ENCODE measurements at regions not wholly inside any gene's neighbourhood (a gene's known extent, or its start where the extent isn't known, plus 50 kb on each side); places are given as distances from the start of the nearest gene placed in this dataset.

DNA sequence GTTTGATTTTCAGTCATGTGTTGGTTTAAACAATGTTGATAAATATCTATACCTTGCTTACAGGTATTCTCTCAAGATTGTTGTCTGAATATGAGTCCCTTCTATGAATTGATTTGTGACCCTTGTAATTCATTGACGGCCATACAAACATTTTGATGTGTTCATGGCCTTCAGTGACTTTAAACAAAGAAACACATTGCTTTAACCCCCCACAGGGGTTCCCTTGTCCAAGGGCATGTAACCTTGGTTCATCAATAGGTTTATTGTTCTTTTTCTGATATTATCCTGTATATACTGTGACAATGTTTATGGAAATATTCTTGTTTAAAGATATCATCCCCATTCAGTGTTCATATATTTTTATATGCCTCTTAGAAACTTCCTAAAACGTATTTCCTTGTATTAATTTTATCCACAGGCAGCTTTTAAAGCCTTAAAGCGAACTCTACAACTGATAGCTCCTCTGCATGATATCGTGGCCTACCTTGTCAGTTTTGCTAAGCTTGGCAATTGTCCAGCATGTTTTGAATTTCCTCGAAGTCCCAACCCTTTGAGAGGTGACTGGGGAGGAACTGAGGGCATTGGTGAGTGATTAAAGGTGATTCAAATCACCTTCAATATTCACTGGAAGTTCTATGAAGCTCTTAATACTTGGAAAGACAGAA lies 87.0 kb downstream of the CD164 start:
- DNase-seq (ENCODE audit: low read depth in 2 of 3, low spot score in 1 of 3), result no peak

DNA sequence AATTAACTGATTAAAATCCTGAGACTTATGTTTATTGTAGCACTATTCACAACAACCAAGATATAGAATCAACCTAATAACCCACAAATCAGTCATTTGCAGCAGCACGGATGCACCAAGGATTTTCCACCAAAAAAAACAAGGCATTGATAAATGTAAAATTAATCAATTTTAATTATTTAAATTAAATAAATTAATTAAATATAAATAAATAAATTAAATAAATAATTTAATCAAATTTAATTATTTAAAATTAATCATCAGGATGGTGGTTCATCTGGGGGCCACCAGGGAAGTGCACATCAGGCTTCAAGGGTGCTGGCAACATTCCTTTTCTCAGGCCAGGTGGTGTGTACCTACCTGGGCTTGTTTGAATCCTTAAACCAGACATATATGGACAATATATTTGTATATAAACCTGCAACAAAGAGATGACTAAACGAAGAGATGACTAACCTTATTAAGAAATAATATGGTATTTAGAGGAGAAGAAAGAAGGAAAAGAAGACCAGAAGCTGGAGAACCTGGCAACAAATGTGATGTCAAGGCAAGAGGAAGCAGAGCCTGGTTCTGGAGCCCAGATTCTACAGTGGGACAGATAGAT lies 89.2 kb downstream of the CD164 start:
- DNase-seq (ENCODE audit: low read depth in 2 of 3, low spot score in 1 of 3), result no peak

DNA sequence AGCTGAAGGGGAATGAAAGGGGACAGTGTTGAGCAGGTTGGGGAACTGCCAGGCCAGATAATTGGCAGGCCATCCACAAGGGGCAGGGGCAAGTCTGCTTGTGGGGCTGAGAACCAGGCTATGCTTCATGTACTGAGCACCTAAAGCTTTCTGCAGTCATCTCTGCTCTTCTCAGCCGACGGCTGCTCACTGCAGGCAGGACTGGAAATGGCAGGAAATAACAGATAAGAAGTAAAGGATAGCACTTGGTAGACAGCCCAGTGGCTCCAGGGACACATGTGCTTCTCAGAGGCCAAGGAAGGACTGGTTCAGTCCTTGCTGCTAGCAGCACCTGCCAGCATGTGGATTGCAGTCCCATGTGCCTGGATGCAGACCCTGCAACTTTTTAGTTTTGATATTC lies 89.8 kb downstream of the CD164 start:
- DNase-seq (ENCODE audit: low read depth in 2 of 3, low spot score in 1 of 3), result no peak

DNA sequence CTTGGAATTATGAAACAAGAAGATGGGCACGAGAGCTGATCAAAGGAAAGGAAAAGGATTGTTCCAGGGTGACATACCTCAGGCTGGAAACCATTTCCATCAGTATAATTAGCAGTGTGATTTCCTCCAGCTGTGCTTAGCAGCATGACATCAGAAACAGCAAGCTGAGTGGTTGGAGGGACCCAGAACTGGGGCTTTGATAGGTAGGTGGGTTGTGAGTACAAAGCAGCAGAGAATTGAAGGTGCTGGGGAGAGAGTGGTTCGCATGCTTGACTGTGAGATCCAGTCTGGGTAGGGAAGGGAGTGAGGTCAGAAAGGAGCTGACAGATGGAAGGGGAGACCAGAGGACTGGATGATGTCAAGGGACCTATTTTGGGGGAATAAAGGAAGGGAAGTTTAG lies 90.4 kb downstream of the CD164 start:
- DNase-seq (ENCODE audit: low read depth in 2 of 3, low spot score in 1 of 3), result no peak

DNA sequence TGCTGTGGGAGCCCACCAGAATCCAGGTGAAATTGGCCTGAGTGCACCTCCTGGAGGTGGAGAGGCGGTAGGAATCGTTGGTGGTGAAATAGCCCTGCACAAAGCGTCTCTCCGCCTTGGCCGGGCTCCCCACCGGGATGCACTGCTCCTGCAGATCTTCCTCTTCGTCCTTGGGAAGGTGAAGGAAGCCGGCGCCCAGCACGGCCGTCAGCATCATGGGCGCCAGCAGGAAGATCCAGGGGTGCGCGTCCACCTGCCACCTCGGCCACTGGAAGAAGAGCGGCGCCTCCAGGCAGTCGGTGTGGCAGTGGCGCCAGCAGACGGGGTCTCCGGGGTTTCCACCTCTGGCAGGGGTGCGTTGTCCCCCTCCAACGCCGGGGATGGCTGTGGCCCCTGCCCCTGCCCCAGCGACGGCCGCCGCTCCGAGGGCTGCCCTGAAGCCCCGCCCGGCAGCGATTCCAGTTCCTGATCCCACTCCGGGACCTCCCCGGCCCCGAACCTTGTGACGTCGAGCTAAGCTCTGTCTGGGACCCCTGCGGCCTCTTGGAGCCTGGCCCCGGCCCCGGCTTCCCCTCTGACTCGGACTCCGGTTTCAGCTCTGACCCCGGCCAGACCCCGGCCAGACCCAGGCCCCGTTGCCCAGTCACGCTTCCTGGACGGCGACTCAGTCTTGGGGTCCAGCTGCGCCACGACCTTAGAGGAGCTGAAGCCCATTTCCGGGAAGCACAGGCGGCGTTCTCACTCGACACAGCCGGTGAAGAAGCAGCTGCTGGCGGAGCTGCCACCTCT lies 91.9 kb downstream of the CD164 start:
- no peak for DNase-seq (ENCODE audit: low read depth in 2 of 3, low spot score in 1 of 3)

DNA sequence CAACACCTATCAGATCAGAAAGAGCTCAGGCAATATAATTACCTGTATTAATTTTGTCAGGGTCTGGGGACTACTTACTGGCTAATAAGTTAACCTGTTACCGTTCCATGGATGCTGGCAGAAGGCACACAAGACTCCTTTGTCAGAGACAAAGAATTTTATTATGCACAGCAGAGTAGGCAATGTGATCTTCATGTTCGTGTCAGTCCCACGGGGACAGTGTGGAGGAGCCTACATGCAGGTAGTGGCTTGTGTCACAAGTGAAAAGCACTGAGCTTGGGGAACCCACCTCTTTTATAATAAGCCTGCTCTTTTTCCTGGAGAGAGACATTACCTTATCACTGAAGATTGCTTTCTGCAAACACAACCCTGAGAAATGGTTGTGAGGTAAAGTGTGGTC lies 96.9 kb downstream of the CD164 start:
- DNase-seq (ENCODE audit: low read depth in 2 of 3, low spot score in 1 of 3), result no peak

DNA sequence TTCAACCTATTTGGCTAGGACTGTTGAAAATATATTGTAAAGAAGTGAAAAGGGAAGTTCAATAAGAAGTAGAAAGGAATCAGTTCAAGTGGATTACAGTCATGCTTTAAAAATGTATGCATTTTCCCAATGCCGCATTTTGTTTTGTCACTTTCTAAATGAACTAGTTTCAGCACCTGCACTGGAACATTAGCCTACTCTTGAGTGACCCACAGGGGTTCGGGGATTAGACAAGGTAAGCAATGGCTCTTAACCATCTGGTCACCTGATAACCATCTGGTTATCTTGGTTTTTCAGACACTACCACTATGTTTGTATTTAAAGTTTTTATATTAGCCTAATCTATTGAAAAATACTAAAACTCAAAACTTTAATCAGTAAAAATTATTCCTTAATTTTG lies 97.6 kb downstream of the CD164 start:
- no peak for DNase-seq (ENCODE audit: low read depth in 2 of 3, low spot score in 1 of 3)

DNA sequence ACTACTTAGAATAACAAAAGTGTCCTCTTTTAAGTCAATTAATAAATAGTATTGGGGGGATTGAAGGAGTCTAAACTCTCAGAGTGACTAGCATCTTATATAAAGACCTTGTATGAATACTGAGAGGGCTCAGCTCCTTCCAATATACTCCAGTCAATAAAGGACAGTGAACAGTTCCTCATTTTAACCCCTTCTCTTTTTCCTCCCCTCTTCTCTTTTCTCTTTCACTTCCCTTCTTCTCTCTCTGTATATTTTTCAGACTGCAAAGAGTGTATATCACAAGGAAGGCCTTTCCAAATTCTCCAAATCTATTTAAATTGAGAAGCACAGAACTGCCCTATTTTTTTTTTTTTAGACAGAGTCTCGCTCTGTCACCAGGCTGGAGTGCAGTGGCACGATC lies 99.5 kb downstream of the CD164 start:
- no peak for DNase-seq (ENCODE audit: low read depth in 2 of 3, low spot score in 1 of 3)

DNA sequence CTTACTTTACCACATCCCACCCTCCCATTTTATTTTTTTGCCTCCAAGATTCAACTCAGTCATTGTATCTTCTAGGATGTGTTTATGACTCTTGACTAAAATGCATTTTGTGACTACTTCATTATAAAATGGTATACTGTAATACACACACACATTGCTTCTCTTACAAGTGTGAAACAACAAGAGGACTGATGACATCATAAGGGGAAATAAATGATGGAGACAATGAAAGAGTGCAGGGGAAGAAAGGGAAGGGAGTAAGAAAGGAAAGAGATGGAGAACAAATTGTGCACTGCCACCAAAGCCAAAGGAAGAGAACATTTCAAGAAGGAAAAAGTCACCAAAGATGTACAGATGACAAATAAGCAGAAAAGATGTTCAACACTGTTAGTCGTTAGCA lies 102.6 kb downstream of the CD164 start:
- DNase-seq (ENCODE audit: low read depth in 2 of 3, low spot score in 1 of 3), result no peak

DNA sequence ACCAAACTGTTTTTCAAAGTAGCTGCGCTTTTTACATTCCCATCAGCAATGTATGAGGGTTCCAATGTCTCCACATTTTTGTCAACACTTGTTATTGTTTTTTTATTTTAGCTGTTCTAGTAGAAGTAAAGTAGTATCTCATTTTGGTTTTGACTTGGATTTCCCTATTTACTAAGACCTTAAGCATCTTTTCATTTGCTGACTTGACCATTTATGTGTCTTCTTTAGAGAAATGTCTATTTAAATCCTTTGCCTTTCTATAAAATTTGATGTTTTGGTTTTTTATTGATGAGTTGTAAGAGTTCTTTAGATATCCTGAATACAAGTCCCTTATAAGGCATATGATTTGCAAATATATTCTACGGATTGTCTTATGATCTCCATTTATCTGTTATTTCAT lies 110.6 kb downstream of the CD164 start:
- no peak for DNase-seq (ENCODE audit: low read depth in 2 of 3, low spot score in 1 of 3)

DNA sequence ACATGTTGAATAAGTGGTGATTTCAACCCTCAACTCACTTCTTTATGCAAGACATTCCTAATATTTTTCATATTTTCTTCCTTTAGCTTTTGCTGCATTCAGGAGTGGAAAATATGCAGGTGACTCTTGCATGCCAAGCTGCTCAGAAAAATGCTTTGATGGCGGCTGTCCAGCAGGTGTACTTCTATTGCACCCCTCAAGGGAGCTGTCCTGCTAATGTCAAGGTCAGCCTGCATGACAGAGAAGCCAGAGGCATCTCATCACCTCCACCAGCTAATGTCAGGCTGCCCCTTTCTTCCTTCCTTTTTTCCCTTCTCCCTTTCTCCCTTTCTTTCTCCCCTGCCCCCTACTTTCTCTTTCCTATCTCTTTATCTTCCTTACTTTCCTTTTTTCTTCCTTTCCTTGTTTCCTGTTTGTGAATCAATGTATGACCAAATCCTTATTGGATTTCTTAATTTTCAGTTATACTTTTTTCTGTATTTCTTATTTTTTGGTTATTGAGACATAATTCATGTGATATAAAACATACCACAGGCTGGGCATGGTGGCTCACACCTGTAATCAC lies 112.2 kb downstream of the CD164 start:
- no peak for DNase-seq (ENCODE audit: low read depth in 2 of 3, low spot score in 1 of 3)

DNA sequence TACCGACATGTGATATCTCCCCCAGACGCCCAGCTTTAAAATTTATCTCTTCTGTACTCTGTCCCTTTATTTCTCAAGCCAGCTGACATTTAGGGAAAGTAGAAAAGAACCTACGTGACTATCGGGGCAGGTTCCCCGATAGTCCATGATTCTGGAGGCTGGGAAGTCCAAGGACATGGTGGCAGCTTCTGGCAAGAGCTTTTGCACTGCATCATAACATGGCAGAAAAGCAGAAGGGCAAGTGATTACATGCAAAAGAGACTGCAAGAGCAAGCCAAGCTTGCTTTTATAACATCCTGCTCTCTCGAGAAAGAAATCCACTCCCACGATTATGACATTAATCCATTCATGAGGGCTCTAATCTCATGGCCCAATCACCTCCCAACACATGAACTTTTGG lies 113.2 kb downstream of the CD164 start:
- no peak for DNase-seq (ENCODE audit: low read depth in 2 of 3, low spot score in 1 of 3)

DNA sequence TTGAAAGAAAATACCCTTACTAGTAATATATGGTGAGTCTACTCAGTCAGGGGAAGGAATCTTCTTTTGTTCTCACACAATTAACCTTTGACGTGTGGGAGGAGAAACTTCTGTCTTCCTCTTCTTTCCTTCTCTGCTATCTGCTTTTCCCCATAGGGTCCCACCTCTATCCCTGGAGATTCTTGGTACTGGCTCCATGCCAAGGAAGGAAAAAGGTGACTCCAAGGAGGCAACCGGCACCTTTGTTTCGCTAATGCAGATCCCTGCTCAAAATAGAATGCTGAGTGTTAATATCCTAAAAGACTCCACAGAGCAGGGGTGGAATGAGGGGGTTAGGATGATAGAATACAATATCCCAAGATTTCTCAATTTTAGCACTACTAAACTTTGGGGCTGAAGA lies 116.7 kb downstream of the CD164 start:
- DNase-seq (ENCODE audit: low read depth in 2 of 3, low spot score in 1 of 3), result no peak

DNA sequence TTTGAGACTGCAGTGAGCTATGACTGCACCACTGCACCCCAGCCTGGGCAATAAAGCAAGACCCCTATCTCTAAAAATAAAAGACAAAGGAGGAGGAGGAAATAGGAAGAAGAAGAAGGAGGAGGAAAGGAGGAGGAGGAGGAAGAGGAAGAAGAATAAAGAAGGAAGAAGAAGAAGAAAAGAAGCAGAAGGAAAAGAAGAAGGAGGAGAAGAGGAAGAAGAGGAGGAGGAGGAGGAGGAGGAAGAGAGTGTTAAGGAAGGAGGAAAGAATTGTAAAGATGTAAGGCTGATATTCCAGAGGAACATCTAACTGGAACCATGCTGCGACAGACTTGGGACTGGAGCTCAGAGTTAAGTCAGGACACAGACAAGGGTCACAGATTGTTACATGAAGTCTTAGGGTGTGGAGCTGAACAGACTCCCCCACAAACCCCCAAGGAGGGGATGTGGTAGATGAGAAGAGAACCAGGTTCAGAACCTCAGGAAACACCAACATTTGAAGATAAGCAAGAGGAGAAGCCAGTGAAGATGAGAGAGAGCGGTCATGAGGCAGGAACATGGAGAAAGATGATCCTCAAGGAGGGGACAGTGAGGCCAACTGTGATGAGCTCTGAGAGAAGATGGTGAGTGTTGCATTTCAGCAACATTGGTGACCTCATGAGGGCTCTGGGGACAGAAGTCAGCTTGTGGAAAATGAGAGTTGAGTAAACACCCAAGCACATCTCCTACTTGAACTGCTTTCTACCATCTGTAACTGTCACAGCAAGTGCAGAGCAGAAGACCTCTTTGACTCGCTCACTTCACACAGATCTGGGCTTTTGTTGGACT lies 118.2 kb downstream of the CD164 start:
- no peak for DNase-seq (ENCODE audit: low read depth in 2 of 3, low spot score in 1 of 3)

DNA sequence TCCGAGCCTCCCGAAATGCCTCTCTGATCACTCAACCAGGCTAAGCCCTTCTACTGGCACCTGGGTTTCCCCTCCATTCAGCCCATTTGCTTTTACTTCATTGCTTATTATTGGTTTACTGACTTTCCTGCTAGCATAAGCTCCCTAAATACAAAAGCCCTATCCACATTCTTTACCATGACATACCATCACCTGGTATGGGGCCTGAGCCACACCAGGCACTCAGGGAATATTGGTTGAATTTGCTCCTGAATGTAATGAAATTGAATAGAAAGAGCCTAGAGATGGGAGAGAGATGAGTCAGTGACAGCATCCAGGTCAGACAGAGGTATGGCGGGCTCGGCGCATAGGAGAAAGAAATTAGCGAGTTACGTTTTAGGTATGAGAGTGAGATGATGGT lies 120.0 kb downstream of the CD164 start:
- no peak for DNase-seq (ENCODE audit: low read depth in 2 of 3, low spot score in 1 of 3)

DNA sequence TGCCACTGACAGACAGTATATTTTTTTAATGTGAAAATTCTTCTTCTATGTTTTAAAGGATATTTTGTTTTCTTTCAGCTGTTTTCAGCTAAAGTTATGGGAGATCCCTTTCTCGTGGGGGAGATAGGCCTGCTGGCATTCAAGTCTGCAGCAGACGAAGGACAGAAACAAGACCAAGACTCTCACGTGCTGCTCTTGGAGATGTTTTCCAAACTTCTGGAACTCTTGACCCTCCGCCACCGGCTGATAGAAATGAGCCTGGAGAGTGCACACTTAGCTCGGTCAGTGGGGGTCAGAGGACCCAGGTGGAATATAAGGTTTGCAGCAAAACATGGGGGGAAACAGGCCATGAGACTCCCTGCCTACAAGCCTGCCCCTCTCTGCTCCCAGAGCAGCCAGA lies 120.5 kb downstream of the CD164 start:
- no peak for DNase-seq (ENCODE audit: low read depth in 2 of 3, low spot score in 1 of 3)

DNA sequence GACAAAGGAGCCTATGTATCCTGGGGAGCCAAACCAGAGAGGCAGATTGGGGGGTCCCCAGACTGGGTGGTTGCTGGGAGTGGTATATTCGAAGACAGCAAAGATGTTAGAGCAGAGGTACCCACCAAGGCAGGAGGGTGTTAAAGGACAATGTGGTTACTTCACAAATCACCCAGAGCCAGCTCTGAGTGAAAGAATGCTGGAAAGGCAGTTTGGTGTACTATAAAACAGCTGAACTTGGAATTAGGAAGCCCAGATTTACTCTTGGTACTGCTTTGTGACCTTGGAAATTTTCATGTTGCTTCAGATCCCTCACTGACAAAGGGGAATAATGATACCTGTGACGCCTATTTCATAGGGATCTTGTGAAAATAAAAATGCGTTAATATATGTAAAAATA lies 121.6 kb downstream of the CD164 start:
- no peak for DNase-seq (ENCODE audit: low read depth in 2 of 3, low spot score in 1 of 3)

DNA sequence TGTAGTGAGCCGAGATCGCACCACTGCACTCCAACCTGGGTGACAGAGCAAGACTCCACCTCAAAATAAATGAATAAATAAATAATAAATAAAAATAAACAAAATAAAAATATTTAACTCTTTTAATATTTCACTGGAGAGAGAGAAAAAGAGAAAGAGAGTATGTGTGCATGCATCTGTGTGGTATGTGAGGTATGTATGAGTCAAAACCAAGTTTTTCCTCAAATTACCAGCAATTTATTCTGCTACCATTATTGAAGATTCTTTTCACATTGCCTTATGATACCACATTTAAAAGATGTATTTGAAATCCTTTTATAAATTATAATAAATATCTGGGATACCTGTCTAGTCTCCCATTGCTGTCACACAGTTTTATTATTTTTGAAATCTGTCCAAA lies 122.1 kb downstream of the CD164 start:
- DNase-seq (ENCODE audit: low read depth in 2 of 3, low spot score in 1 of 3), result no peak

DNA sequence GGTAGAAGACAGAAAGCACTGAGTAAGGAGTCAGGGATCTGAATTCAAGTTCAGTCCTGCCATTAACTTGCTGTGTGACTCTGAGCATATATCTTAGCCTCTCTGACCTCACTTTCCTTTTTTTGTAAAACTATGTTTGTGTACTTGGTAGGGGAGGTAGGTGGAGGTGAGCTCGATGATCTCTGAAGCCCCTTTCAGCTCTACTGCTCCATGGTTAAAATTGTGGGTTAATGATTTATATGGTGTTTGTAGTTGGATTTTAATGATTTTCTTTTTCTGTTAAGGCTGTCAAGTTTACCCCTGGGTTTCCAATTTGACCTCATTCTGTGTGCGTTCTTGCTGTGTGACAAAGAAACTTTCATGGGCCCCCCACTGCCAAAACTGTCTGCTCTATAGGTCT lies 124.1 kb downstream of the CD164 start:
- DNase-seq (ENCODE audit: low read depth in 2 of 3, low spot score in 1 of 3), result no peak

DNA sequence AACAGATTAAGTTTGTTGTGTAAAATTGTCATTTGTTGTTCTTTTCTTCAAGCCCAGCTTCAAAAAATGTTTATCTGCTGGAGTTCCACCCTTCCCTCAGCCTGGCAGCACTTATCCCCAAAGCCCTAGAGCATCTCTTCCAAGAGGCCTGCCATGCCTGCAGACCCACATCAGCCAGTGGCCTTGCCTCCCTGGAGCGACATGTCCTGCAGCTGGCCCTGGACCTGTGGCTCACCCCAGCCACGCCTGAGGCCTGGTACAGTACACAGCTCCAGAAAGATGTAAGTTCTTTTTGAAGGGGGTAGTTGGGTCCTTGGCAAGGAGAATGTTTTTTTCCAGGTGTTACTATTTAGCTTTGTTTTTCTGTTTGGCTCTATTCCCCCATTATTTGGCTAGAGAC lies 124.8 kb downstream of the CD164 start:
- no peak for DNase-seq (ENCODE audit: low read depth in 2 of 3, low spot score in 1 of 3)

DNA sequence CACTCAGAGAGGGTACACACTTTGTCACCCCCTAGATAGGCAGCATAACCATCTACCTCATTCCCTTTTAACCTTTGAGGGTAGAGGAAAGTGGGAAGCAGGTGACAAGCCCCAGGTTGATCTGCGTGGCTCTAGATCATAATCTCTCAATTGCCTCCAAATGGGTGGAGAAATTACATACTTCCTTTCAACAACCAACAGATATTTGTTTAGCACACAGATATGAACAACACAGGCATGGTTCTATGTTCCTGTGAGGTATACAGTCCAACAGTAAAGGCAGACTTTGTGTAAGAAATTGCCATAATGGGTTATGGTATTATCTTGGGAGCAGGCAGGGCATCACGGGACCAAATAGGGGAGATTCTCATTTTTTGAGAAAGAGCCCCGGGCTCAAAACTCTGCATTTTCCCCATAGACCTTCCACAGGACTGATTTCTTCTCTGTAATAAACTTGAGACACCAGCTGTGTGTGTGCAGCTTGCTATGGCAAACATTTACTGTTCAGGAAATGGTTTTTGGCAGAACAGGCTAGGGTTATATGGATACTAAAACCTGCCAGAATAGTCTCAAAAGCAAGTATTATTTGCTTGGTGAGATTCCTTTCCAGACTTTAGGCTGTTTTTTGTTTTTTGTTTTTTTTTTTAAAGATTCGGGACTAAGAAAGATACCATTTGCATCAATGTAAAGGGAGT lies 126.2 kb downstream of the CD164 start:
- no peak for DNase-seq (ENCODE audit: low read depth in 2 of 3, low spot score in 1 of 3)

All from stimulated activated CD4-positive, alpha-beta T cell treated with anti-CD3 and anti-CD28 coated beads, Interleukin-12 subunit alpha, Interleukin-12 subunit beta, amount 100 ng/mL, for 48 hours (primary cell).